Adrenal gland (tissue), 9 donors: ENCODE measurements at regions not wholly inside any gene's neighbourhood (a gene's known extent, or its start where the extent isn't known, plus 50 kb on each side); places are given as distances from the start of the nearest gene placed in this dataset.

ENCODE experiments used
- DNase-seq, 7 donors: peaks; one replicate each; pipeline ENCODE4 v3.0.0-alpha.2; 2019 to 2020
- H3K27ac ChIP-seq, 5 donors: fragments of 200-600 bp; sonication (generic) in 4 of 5; 1 replicate in 3 of 5; 2 replicates in 2 of 5; pipeline versions ENCODE4 v1.5.1 to v1.8.0; 2016 to 2020; ENCODE audit warnings: mild to moderate bottlenecking in 1 of 5
- H3K27me3 ChIP-seq: fragments of 200-600 bp; 2 replicates; pipeline ENCODE4 v1.8.0; 2021
- H3K36me3 ChIP-seq, 2 donors: fragments of 200-600 bp; replicated peaks in 1 of 2; 1 replicate in 1 of 2; 2 replicates in 1 of 2; pipeline versions ENCODE4 v1.5.1 to v1.8.0; 2018 to 2022
- H3K4me1 ChIP-seq, 2 donors: fragments of 200-600 bp; replicated peaks in 1 of 2; 1 replicate in 1 of 2; 2 replicates in 1 of 2; pipeline versions ENCODE4 v1.5.1 to v1.8.0; 2018 to 2021
- H3K4me3 ChIP-seq, 4 donors: fragments of 200-600 bp; sonication (generic) in 3 of 4; one replicate each; pipeline ENCODE4 v1.5.1; 2016 to 2018
- H3K9me3 ChIP-seq, 3 donors: fragments of 200-600 bp; sonication (generic) in 1 of 3; replicated peaks in 1 of 3; 1 replicate in 2 of 3; 2 replicates in 1 of 3; pipeline versions ENCODE4 v1.5.1 to v1.8.0; 2016 to 2021
- POLR2A ChIP-seq, 2 donors: fragments of 450-650 bp; IDR thresholded peaks; one replicate each; pipeline ENCODE4 v1.6.1; 2017; ENCODE audit warnings: antibody characterized with exemption in 2 of 2, mild to moderate bottlenecking in 2 of 2, moderate library complexity in 1 of 2
- WGBS, 4 donors: extraction: QIAGEN DNeasy Blood & Tissue Kit in 2 of 4; methylation state at CpG; one replicate each; pipeline versions ENCODE4 v1.1.5 to v1.1.7; 2013 to 2017; 5-methylcytosine and 5-hydroxymethylcytosine counted together
- intact Hi-C, 2 donors: fragments of 100-400 bp; cut with DNase I; formaldehyde crosslinking; loops; one replicate each; pipeline versions ENCODE4 v1.14.1 to v1.15.0; 2022 to 2023
- TF ChIP-seq, protein P1 (sequence below), 6 experiments: fragments of 450-650 bp in 4 of 6; fragments of 200-600 bp in 2 of 6; sonication (generic) in 1 of 6; IDR thresholded peaks; 1 replicate in 5 of 6; 2 replicates in 1 of 6; pipeline versions ENCODE4 v1.5.1 to v1.8.0; 2016 to 2021; ENCODE audit warnings: antibody characterized with exemption in 6 of 6, mild to moderate bottlenecking in 2 of 6, moderate library complexity in 1 of 6
- donor health status: healthy with polysubstance abuse.
- donor health status: Bipolar disorder and iron deficiency.
- donor health status: DM: yes; HTN: yes; CAD: no.
- donor health status: DM: no; HTN: no; CAD: no.
- donor health status: DM: no; HTN: no; CAD: no.

DNA sequence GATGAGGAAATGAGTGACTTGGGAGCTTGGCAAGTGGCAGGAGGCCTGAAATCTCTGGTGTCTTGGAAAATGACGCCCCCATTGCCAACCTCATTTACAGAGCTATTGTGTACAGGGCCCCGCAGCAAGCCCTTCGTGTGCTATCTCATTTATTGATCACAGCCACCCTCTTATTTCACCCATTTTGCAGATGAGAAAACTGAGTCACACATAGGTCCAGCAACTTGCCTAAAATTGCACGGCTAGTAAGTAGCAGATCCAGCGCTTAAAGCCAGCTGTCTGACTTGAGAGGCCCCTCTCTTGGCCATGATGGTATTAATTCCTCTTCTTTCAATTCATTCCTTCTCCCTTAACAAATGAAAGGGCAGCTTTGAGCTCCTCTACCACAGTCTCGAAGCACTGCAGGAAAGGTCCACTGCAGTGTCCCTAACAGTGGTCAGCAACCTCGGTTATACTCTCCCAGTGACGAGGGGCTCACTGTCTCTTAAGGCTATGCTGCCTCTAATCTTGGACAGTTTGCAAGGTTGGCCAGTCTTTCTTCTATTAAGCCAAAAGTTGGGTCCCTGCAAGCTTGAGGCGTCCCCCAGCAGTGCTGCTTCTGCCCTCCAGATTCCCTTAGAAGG lies 162.2 kb downstream of the COPRS start:
- 79 to 85% (median 82%) methylated on average over 9 of the region's 9 CpGs for WGBS, 4 donors
- Histone ChIP-seq H3K9me3 (no peaks in the 10 kb centered on the region), H3K4me3 (no peak overlapping the region), H3K27me3 (no peaks in the 10 kb centered on the region), H3K4me1 (no peaks in the 10 kb centered on the region), H3K27ac (peak overlapping the region in 1 of 5 donors; percentile 58), H3K36me3 (no peaks in the 10 kb centered on the region)
- TF ChIP-seq POLR2A (IDR thresholded peaks at IDR 0.05), result no peak
- TF ChIP-seq, protein P1, sequence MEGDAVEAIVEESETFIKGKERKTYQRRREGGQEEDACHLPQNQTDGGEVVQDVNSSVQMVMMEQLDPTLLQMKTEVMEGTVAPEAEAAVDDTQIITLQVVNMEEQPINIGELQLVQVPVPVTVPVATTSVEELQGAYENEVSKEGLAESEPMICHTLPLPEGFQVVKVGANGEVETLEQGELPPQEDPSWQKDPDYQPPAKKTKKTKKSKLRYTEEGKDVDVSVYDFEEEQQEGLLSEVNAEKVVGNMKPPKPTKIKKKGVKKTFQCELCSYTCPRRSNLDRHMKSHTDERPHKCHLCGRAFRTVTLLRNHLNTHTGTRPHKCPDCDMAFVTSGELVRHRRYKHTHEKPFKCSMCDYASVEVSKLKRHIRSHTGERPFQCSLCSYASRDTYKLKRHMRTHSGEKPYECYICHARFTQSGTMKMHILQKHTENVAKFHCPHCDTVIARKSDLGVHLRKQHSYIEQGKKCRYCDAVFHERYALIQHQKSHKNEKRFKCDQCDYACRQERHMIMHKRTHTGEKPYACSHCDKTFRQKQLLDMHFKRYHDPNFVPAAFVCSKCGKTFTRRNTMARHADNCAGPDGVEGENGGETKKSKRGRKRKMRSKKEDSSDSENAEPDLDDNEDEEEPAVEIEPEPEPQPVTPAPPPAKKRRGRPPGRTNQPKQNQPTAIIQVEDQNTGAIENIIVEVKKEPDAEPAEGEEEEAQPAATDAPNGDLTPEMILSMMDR (IDR thresholded peaks at IDR 0.05), result no peak
- intact Hi-C loops, result no loop called here
- DNase-seq, result peak in 1 of 7 donors; percentile 1

DNA sequence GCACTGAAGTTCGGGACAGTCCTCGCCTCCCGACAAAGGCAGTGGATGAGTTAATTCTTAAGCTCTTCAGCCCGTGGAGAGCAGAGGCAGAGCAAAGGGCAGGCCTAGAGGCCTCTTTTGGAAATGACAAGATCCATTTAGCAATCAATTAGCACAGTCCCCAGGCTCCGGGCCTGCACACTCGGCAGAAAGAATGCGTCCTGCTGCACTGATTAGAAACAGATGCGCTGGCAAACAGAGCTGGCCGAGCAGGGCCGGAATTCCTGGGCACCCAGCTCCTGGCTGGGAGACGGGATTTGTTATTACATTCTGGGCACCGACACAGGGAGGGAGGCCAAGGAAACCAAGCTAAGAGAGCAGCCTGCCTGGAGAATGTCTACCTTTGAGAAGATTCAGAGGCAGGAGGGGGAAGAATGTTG lies 162.9 kb downstream of the COPRS start:
- TF ChIP-seq, protein P1 (IDR thresholded peaks at IDR 0.05), result peak in 1 of 6 experiments; percentile 20
- TF ChIP-seq POLR2A (IDR thresholded peaks at IDR 0.05), result no peak
- Histone ChIP-seq H3K4me3 (no peak overlapping the region), H3K4me1 (no peaks in the 10 kb centered on the region), H3K36me3 (no peaks in the 10 kb centered on the region), H3K9me3 (no peaks in the 10 kb centered on the region), H3K27ac (peak overlapping the region in 1 of 5 donors; percentile 58), H3K27me3 (no peaks in the 10 kb centered on the region)
- intact Hi-C loops, result no loop called here
- DNase-seq, result peak in 6 of 7 donors; percentile 16 to 73 (median 39)
- 56 to 72% (median 62%) methylated on average over 11 to 12 of the region's 12 CpGs for WGBS, 4 donors

DNA sequence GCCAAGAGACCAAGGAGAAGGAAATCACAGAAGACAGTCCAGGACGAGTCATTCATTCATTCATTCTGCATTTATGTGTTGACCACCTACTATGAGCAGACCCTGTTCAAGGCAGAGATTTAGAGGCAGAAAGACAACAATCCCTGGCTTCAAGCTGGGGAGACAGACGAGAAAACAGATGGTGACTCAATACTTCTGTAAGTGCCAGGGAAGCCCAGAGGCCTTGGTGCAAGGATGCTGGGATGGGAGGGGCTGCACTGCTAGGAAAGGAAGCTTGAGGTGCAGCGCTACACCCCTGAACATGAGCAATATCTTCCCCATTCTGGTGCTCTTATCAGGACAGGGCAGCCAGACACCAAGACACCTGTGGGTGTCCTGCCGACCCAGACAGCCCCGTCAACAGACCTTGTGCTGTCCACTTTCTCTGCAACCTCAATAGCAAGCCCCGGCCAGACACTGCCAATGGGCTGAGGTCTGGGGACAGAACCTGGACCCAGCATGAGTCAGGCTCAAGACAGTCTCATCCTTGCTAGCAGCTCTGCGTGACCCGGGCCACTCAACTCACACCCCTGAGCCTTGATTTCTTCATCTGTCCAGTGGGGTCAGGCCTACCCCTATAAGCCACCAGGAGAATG lies 163.5 kb downstream of the COPRS start:
- Histone ChIP-seq H3K9me3 (no peaks in the 10 kb centered on the region), H3K27ac (peak overlapping the region in 1 of 5 donors; percentile 58), H3K36me3 (no peaks in the 10 kb centered on the region), H3K4me1 (no peaks in the 10 kb centered on the region), H3K27me3 (no peaks in the 10 kb centered on the region), H3K4me3 (no peak overlapping the region)
- DNase-seq, result no peak
- WGBS, 4 donors, result 71 to 81% (median 74%) methylated on average over 5 to 8 of the region's 8 CpGs
- no peak for TF ChIP-seq POLR2A (IDR thresholded peaks at IDR 0.05)
- intact Hi-C loops, result no loop called here

DNA sequence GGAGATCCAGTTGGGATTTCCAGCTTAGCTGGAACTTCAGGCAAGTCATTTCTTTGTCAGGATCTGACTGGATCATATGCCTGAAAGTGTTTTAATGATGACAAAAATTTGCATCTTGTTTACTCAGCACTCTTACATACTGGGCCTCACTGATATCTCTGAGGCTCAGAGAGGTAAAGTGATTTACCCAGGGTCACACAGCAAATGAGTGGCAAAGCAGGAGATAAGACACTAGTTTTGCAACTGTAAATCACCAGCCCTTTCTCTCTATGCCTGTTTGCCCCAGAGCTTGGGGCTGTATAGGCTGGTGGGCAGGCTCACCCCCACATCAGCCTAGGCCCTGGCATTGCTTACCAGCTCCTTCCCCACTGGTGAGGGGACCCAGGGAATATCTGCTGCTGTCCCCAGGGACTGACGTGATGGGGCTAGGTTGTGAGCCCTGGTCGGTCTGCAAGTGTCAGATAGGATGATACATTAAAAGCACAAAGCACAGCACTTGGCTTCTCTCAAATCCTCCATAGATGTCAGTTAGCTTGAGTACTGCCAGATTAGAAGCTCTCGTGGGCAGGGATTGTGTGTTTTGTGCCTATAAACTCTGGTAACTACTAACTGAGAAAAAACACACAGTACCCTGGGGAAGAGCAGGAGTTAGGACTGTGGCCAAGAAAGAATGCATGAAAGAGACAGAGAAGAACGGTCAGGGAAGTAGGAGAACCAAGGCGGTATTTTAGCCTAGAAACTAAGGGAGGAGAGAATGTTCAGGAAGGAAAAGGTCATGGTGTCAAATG lies 165.4 kb downstream of the COPRS start:
- intact Hi-C loops, result no loop called here
- 54 to 79% (median 72%) methylated on average over 4 to 5 of the region's 5 CpGs for WGBS, 4 donors
- Histone ChIP-seq H3K4me1 (no peaks in the 10 kb centered on the region), H3K4me3 (no peak overlapping the region), H3K27me3 (no peaks in the 10 kb centered on the region), H3K27ac (no peak overlapping the region), H3K9me3 (no peaks in the 10 kb centered on the region), H3K36me3 (no peaks in the 10 kb centered on the region)
- peak in 1 of 7 donors; percentile 1 for DNase-seq
- TF ChIP-seq POLR2A (IDR thresholded peaks at IDR 0.05), result no peak
- TF ChIP-seq, protein P1 (IDR thresholded peaks at IDR 0.05), result no peak
